ENCODE measurements at regions not wholly inside any gene's neighbourhood (a gene's known extent, or its start where the extent isn't known, plus 50 kb on each side); places are given as distances from the start of the nearest gene placed in this dataset.

DNA sequence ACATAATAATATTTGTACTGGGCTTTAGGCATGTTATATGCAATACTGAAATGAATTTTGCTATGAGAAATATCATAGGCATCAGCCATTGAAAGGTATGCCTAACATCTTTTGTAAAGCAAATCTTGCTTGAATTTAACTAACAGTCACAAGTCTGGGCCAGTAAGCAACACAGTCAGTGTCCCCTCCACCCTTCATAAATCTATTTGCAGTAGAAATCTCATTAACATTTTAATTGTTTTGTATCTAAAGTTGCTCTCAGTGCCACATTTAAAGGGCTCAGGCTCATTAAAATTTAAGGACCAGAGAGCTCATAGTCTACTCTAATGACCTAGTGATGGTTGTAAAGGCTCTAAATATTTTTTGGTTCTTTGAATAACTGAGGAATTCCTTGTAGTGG lies 167.2 kb upstream of the GOLIM4 start:
- FAIRE-seq (no peak), DNase-seq (ENCODE audit: low read depth, low spot score) (no peak)
- no peaks in the 10 kb centered on the region for H3K4me1 ChIP-seq (ENCODE audit: control insufficient read depth, extremely low read depth, insufficient read depth, low read length)
- no peaks in the 10 kb centered on the region for H3K9me1 ChIP-seq (ENCODE audit: control insufficient read depth, extremely low read depth, insufficient read depth, low read length)
- H3K27me3 ChIP-seq (ENCODE audit: control insufficient read depth, extremely low read depth, insufficient read depth, low read length): no peaks in the 10 kb centered on the region
- dilution Hi-C loops (cut with MboI; ENCODE audit: extremely low pct_ligation_motif_present, low sequenced_read_pairs): no loop called here
- H3K9me3 ChIP-seq (ENCODE audit: control insufficient read depth, low read depth, low read length): no peaks in the 10 kb centered on the region
- TF ChIP-seq, protein P1, sequence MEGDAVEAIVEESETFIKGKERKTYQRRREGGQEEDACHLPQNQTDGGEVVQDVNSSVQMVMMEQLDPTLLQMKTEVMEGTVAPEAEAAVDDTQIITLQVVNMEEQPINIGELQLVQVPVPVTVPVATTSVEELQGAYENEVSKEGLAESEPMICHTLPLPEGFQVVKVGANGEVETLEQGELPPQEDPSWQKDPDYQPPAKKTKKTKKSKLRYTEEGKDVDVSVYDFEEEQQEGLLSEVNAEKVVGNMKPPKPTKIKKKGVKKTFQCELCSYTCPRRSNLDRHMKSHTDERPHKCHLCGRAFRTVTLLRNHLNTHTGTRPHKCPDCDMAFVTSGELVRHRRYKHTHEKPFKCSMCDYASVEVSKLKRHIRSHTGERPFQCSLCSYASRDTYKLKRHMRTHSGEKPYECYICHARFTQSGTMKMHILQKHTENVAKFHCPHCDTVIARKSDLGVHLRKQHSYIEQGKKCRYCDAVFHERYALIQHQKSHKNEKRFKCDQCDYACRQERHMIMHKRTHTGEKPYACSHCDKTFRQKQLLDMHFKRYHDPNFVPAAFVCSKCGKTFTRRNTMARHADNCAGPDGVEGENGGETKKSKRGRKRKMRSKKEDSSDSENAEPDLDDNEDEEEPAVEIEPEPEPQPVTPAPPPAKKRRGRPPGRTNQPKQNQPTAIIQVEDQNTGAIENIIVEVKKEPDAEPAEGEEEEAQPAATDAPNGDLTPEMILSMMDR (optimal IDR thresholded peaks at IDR 0.05 in 1 of 3, IDR thresholded peaks at IDR 0.05 in 1 of 3, conservative IDR thresholded peaks at IDR 0.05 in 1 of 3; ENCODE audit: extremely low read depth in 1 of 3, insufficient read depth in 2 of 3, low read length in 3 of 3): no peak
- TF ChIP-seq EZH2 (IDR thresholded peaks at IDR 0.05; ENCODE audit: low read length): no peak
- no peak overlapping the region for H2AFZ ChIP-seq (ENCODE audit: control insufficient read depth, low read length)
- no peak overlapping the region for H3K4me3 ChIP-seq (ENCODE audit: control insufficient read depth in 2 of 3, extremely low read depth in 1 of 3, insufficient read depth in 2 of 3, low read depth in 1 of 3, low read length in 3 of 3)
- H4K20me1 ChIP-seq (ENCODE audit: control insufficient read depth, extremely low read depth, insufficient read depth, low read length): no peaks in the 10 kb centered on the region
- no peaks in the 10 kb centered on the region for H3K36me3 ChIP-seq (ENCODE audit: control insufficient read depth in 2 of 2, extremely low read depth in 1 of 2, insufficient read depth in 2 of 2, low read length in 2 of 2)
- H3K9ac ChIP-seq (ENCODE audit: control insufficient read depth, extremely low read depth, insufficient read depth, low read length): no peak overlapping the region
- no peak overlapping the region for H3K4me2 ChIP-seq (ENCODE audit: control insufficient read depth, extremely low read depth, insufficient read depth, low read depth, low read length)
- no peak overlapping the region for H3K27ac ChIP-seq (ENCODE audit: control insufficient read depth, insufficient read depth, low read length)
- H3K79me2 ChIP-seq (ENCODE audit: control insufficient read depth, insufficient read depth, low read length): no peaks in the 10 kb centered on the region

DNA sequence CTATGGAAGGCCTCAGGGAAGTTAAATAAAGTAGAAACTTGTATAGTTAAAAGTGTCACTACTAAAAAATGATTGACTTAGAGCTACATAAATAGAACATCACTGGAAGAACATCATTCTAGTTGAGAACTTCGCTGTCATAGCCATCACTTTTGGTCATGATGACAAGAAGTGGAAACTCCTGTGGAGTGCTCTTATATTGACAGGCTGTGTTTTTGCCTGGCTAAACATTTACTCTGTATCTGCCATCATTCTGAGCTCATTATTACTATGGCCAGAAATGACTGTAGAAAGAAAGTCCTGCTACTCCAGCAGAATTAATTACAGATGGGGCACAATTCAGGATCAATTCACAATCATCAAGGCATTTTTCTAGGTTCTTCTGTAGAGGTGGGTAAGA lies 165.1 kb upstream of the GOLIM4 start:
- FAIRE-seq: no peak

More for the DNA sequence above, 165.1 kb upstream of the GOLIM4 start:
- Histone ChIP-seq H3K27ac (ENCODE audit: control insufficient read depth, insufficient read depth, low read length) (no peak overlapping the region), H3K4me1 (ENCODE audit: control insufficient read depth, extremely low read depth, insufficient read depth, low read length) (no peaks in the 10 kb centered on the region), H3K79me2 (ENCODE audit: control insufficient read depth, insufficient read depth, low read length) (no peaks in the 10 kb centered on the region), H3K27me3 (ENCODE audit: control insufficient read depth, extremely low read depth, insufficient read depth, low read length) (no peaks in the 10 kb centered on the region), H3K36me3 (ENCODE audit: control insufficient read depth in 2 of 2, extremely low read depth in 1 of 2, insufficient read depth in 2 of 2, low read length in 2 of 2) (no peaks in the 10 kb centered on the region), H3K9ac (ENCODE audit: control insufficient read depth, extremely low read depth, insufficient read depth, low read length) (no peak overlapping the region), H4K20me1 (ENCODE audit: control insufficient read depth, extremely low read depth, insufficient read depth, low read length) (no peaks in the 10 kb centered on the region), H3K4me3 (ENCODE audit: control insufficient read depth in 2 of 3, extremely low read depth in 1 of 3, insufficient read depth in 2 of 3, low read depth in 1 of 3, low read length in 3 of 3) (no peak overlapping the region), H3K4me2 (ENCODE audit: control insufficient read depth, extremely low read depth, insufficient read depth, low read depth, low read length) (no peak overlapping the region), H2AFZ (ENCODE audit: control insufficient read depth, low read length) (no peak overlapping the region), H3K9me1 (ENCODE audit: control insufficient read depth, extremely low read depth, insufficient read depth, low read length) (no peaks in the 10 kb centered on the region), H3K9me3 (ENCODE audit: control insufficient read depth, low read depth, low read length) (no peaks in the 10 kb centered on the region)
- dilution Hi-C loops (cut with MboI; ENCODE audit: extremely low pct_ligation_motif_present, low sequenced_read_pairs): no loop called here
- TF ChIP-seq EZH2 (IDR thresholded peaks at IDR 0.05; ENCODE audit: low read length): no peak
- TF ChIP-seq, protein P1 (optimal IDR thresholded peaks at IDR 0.05 in 1 of 3, IDR thresholded peaks at IDR 0.05 in 1 of 3, conservative IDR thresholded peaks at IDR 0.05 in 1 of 3; ENCODE audit: extremely low read depth in 1 of 3, insufficient read depth in 2 of 3, low read length in 3 of 3): no peak
- DNase-seq (ENCODE audit: low read depth, low spot score): no peak

Measured in keratinocyte (primary cell).